ENCODE measurements at regions not wholly inside any gene's neighbourhood (a gene's known extent, or its start where the extent isn't known, plus 50 kb on each side); places are given as distances from the start of the nearest gene placed in this dataset.

GRCh38 chr4:185862340-185862739, 50.3 kb upstream of the SORBS2 start:
- no peak for DNase-seq

GRCh38 chr4:185863946-185864345, 52.0 kb upstream of the SORBS2 start:
- DNase-seq = no peak

GRCh38 chr4:185865901-185866328, 53.9 kb upstream of the SORBS2 start:
- DNase-seq = no peak

- DNase-seq = no peak
Observed at GRCh38 chr4:185867770-185868169, 55.8 kb upstream of the SORBS2 start.

- DNase-seq = no peak
Observed at GRCh38 chr4:185868983-185869382, 57.0 kb upstream of the SORBS2 start.

GRCh38 chr4:185869427-185869826, 57.4 kb upstream of the SORBS2 start:
- no peak for DNase-seq

- no peak for DNase-seq
Observed at GRCh38 chr4:185870366-185870765, 58.4 kb upstream of the SORBS2 start.

- no peak for DNase-seq
Observed at GRCh38 chr4:185872747-185873380, 60.9 kb upstream of the SORBS2 start.

- no peak for DNase-seq
Observed at GRCh38 chr4:185874516-185875230, 62.7 kb upstream of the SORBS2 start.

GRCh38 chr4:185875316-185875907, 63.4 kb upstream of the SORBS2 start:
- DNase-seq = no peak

GRCh38 chr4:185878633-185879032, 66.6 kb upstream of the SORBS2 start:
- DNase-seq = no peak

- no peak for DNase-seq
Observed at GRCh38 chr4:185879666-185880312, 67.8 kb upstream of the SORBS2 start.

GRCh38 chr4:185880571-185880970, 68.6 kb upstream of the SORBS2 start:
- DNase-seq = no peak

- DNase-seq = no peak
Observed at GRCh38 chr4:185881430-185881829, 69.4 kb upstream of the SORBS2 start.

- DNase-seq = no peak
Observed at GRCh38 chr4:185883591-185883990, 71.6 kb upstream of the SORBS2 start.

- DNase-seq = no peak
Observed at GRCh38 chr4:185885075-185885474, 73.1 kb upstream of the SORBS2 start.

- DNase-seq = no peak
Observed at GRCh38 chr4:185885604-185886003, 73.6 kb upstream of the SORBS2 start.

- no peak for DNase-seq
Observed at GRCh38 chr4:185886832-185887524, 75.0 kb upstream of the SORBS2 start.

- DNase-seq = no peak
Observed at GRCh38 chr4:185888676-185889075, 76.7 kb upstream of the SORBS2 start.

- DNase-seq = no peak
Observed at GRCh38 chr4:185889585-185889984, 77.6 kb upstream of the SORBS2 start.

GRCh38 chr4:185890196-185890595, 78.2 kb upstream of the SORBS2 start:
- DNase-seq = no peak

GRCh38 chr4:185892165-185892564, 80.2 kb upstream of the SORBS2 start:
- DNase-seq = no peak

- no peak for DNase-seq
Observed at GRCh38 chr4:185893500-185893899, 81.5 kb upstream of the SORBS2 start.
